NCI-H1930 (cell line): ENCODE measurements at regions not wholly inside any gene's neighbourhood (a gene's known extent, or its start where the extent isn't known, plus 50 kb on each side); places are given as distances from the start of the nearest gene placed in this dataset.
"Not testable (repeated sequence)": the region's sequence is repeated elsewhere in the genome, so short reads cannot be mapped to it uniquely, and the experiment has no call there.

ENCODE experiments used
- DNase-seq, 2 experiments: peaks; one replicate each; lab custom pipeline; 2025; lab: John Stamatoyannopoulos, UW

GRCh38 chr10:35933491-35933890 lies 291.4 kb upstream of the FZD8 start:
- DNase-seq = no peak

DNA sequence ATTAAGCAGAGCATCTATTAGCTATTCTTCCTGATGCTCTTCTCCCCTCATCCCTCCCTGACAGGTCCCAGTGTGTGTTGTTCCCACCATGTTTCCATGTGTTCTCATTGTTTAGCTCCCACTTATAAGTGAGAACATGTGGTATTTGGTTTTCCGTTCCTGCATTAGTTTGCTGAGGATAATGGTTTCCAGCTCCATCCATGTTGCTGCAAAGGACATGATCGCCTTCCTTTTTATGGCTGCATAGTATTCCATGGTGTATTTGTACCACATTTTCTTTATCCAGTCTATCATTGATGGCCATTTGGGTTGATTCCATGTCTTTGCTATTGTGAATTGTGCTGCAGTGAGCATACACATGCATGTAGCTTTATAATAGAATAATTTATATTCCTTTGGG lies 287.9 kb upstream of the FZD8 start:
- not testable (repeated sequence) for DNase-seq

GRCh38 chr10:35928748-35929147 lies 286.7 kb upstream of the FZD8 start:
- no peak for DNase-seq

GRCh38 chr10:35927990-35928488 lies 285.9 kb upstream of the FZD8 start:
- DNase-seq = no peak

GRCh38 chr10:35927341-35927740 lies 285.2 kb upstream of the FZD8 start:
- DNase-seq = no peak

DNA sequence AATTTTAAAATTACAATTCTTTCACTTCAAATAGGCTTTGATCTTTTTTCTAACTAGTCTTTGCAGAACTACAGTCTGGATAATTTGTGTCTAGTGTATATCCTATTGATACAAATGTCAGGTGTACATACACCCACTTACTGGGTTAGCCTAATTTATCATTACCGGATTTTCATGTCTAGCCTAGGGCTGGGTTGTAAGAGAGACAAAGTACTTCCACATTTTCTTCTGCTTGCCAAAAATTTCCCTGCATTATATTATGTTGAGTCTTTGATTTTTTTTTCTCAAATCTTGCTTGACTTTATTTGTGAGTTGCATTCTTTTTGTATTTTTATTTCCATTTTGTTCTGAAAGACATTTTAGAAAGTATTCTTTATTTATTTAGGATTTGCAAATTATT lies 284.8 kb upstream of the FZD8 start:
- peak in 1 of 2 experiments; percentile 12 for DNase-seq

- no peak for DNase-seq
These were observed 283.4 kb upstream of the FZD8 start for GRCh38 chr10:35925493-35925892.

DNA sequence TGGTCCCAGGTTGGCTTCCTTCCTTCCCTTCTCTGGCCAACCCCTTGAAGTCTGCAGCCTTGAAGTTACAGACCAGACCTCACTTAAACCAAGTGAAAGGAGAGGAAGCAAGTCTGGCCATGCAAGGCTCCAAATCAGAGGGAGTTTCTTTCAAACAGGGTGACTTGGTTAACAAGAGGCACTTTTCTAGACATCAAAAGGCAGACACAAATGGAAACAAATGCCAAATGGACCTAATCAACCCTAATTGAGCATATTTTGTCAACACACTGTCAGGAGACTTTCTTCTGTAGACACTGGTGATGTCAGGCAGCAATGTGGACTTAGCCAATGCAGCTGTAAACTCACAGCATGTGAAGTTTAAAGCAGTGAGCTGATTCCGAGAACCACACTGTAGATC lies 282.7 kb upstream of the FZD8 start:
- DNase-seq = peak; percentile 3 to 31

- DNase-seq = no peak
These were observed 280.9 kb upstream of the FZD8 start for GRCh38 chr10:35922876-35923600.

GRCh38 chr10:35921866-35922350 lies 279.8 kb upstream of the FZD8 start:
- DNase-seq = no peak

- DNase-seq = no peak
These were observed 274.7 kb upstream of the FZD8 start for GRCh38 chr10:35916791-35917190.

DNA sequence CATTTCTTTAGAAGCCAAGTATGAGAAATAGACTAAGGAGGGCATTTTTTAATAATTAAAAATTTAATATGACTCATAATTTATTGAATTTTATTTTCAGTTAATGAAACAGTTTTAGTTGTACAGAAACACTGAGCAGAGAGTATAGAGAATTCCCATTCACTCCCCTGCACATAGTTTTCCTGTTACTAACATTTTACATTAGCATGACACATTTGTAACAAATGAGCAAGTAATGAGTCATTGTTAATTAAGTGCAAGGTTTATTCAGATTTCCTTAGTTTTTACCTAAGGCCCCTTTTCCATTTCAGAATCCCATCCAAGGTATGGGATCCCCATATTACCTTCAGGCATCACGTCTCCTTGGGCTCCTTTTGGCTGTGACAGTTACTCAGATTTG lies 271.5 kb upstream of the FZD8 start:
- no peak for DNase-seq

DNA sequence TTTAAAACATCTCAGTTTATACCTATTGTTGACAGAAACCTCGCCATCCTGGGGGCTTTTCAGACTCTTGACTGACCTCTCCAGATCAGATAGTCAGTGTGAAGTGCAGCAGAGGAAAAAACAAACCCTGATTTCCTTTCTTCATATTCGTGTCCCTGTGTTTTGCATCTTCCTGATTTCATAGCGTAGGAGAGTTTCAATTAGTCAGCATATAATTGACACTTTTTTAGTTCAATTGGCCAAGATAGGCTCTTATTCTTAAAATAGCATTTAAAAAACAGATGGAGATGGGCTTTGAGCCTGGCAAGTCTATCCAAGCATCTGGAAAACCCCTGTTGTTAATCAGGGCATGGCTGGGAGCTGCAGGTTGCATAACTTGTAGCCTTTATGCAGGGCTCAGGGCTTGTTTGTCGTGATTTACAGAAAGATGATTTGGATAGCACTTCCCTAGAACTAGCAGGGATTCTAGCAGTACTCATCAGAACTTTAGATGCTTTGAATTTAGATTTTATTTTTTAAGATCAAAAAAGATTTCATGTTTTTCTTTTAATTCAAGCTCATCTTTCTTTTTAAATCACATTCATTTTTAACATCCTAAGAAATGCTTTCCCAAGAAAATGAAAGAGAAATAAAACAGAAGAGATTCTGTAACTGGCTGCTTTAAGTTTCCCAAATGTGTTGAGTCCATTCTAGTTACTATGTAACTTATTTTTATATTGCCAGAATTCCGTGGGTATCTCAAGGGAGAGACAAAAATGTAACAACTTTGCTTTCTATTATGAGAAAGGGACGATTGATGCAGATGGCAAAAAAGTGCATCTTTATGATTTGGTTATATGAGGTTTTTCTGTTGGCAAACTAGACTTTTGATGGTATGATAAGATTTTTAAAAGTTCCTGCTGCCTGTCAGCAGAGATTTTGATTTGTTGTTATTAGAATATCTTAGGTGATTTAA lies 270.8 kb upstream of the FZD8 start:
- no peak for DNase-seq

- DNase-seq = no peak
These were observed 269.9 kb upstream of the FZD8 start for GRCh38 chr10:35911954-35912353.

GRCh38 chr10:35911233-35911632 lies 269.1 kb upstream of the FZD8 start:
- no peak for DNase-seq

- DNase-seq = no peak
These were observed 268.1 kb upstream of the FZD8 start for GRCh38 chr10:35910234-35910633.

DNA sequence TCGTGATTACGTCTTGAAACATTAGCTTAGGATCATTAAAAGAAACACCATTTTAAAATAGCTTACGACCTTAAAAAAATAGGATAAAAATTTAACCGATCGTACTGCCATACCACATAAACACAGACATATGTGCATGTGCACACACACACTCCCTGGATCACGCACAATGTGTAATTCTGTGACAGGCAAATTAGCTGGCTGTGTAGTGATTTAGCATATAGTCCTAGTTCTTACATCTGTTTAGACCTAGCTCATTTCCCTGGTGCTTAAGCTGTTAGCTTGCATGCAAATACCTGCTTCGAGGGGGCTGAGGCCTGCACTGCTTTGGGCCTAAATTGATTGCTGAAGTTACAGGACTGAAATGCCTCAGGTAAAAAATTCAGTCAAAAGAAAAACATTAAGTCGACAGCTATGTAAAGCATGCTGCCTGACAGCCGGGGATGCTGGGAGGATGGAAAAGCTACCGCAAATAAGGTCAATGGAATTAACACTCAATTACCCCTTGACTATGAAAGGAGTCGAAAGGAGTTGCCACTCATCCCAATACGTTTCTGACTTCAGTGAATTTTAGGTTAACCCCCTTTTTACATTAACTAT lies 267.1 kb upstream of the FZD8 start:
- no peak for DNase-seq

DNA sequence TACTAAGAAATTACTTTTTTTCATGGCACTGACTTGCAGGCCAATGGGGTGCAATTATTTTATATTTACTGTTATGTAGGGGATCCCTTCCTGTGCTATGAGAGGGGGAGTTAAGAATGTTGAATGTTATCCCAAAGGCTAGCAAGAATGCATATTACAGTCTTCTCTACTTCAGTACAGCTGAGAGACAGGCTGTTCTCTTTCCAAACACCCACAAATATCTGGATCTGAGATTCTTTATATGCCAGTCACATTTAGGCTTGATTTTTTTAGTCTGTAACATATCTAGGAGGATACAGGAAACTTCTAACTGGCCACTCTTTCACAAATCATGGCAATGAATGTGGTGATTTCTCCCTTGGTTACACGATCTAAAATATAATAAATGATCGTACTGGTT lies 266.4 kb upstream of the FZD8 start:
- DNase-seq = no peak

- DNase-seq = no peak
These were observed 265.5 kb upstream of the FZD8 start for GRCh38 chr10:35907548-35907947.

DNA sequence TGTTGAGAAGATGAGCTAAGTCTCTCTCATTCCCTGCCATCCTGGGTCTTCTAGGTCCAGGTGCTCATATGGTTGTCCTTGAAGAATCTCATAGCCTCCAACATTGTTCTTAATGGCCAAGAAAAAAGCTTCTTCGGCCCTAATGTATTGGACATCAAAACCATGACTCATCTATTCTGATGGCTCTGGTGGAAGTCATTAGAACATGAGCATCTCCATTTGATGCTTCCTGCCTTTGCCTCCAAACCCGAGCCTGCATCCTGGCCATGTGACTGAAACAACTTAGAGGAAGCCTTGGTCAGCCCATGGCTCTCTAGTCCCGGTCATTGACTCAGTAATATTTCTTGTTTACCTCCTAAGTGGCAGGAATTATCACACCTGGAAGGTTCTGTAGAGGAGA lies 264.1 kb upstream of the FZD8 start:
- no peak for DNase-seq

DNA sequence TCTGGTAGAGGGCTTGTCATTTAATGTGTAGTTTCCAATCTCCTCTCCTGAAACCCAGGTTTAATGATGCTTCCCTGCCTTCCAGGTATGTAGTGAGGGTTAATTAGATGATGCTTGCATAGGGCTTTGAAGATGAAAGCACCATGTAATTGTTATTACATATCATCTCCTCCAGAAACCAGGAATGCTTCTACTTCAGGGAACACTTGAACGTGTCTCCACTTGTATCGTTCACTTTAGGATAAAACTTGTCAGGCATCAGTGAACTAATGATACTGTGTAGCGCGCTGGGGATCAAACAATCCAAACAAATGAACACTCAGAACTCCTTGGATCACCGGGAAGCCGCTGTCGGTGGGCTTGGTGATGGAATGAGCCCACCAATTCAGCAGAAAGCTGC lies 260.9 kb upstream of the FZD8 start:
- DNase-seq = no peak

- no peak for DNase-seq
These were observed 256.8 kb upstream of the FZD8 start for GRCh38 chr10:35898716-35899440.
